Duodenal mucosa (tissue), 2 donors: ENCODE measurements at regions not wholly inside any gene's neighbourhood (a gene's known extent, or its start where the extent isn't known, plus 50 kb on each side); places are given as distances from the start of the nearest gene placed in this dataset.

ENCODE experiments used
- H3K27ac ChIP-seq: one replicate; pipeline ENCODE4 v1.7.0; 2013; ENCODE audit warnings: low read depth, low read length
- H3K27me3 ChIP-seq, 2 donors: one replicate each; pipeline ENCODE4 v1.7.0; 2013; ENCODE audit warnings: low read length in 2 of 2, control low read depth in 1 of 2; ENCODE audit not compliant: insufficient read depth in 2 of 2, control insufficient read depth in 1 of 2
- H3K36me3 ChIP-seq, 2 donors: one replicate each; pipeline ENCODE4 v1.7.0; 2013; ENCODE audit warnings: low read length in 2 of 2, control low read depth in 1 of 2; ENCODE audit not compliant: insufficient read depth in 2 of 2, control insufficient read depth in 1 of 2
- H3K4me1 ChIP-seq, 2 donors: one replicate each; pipeline ENCODE4 v1.7.0; 2013; ENCODE audit warnings: low read length in 2 of 2, control low read depth in 1 of 2; ENCODE audit not compliant: insufficient read depth in 2 of 2, control insufficient read depth in 1 of 2
- H3K4me3 ChIP-seq, 2 donors: one replicate each; pipeline ENCODE4 v1.7.0; 2013; ENCODE audit warnings: low read length in 2 of 2, low read depth in 1 of 2
- H3K9ac ChIP-seq, 2 donors: one replicate each; pipeline ENCODE4 v1.7.0; 2013; ENCODE audit warnings: low read length in 2 of 2, low read depth in 1 of 2
- H3K9me3 ChIP-seq, 2 donors: one replicate each; pipeline ENCODE4 v1.7.0; 2013; ENCODE audit warnings: low read length in 2 of 2, control low read depth in 1 of 2; ENCODE audit not compliant: control insufficient read depth in 1 of 2

DNA sequence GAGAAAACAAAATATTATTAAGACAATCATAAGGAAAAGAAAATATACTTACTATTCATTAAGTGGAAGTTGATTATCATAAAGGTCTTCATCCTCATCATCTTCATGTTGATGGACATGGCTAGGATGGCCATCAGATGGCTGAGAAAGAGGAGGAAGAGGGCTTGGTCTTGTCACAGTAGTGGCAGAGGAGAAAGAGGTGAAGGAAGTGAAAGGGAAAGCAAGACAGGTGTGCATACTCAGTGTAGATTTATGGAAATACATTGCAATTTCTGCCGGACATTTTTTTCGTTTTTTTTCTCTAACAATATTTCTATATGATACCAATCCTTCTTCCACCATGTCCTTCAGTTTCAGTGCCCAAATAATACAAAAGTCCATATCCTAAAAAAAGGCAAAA, 1409.8 kb downstream of the PCDH7 start:
- no peak overlapping the region for H3K27ac ChIP-seq
- H3K36me3 ChIP-seq, result no peaks in the 10 kb centered on the region
- H3K9ac ChIP-seq, result no peak overlapping the region
- no peaks in the 10 kb centered on the region for H3K4me1 ChIP-seq
- H3K9me3 ChIP-seq, result peaks cover 0 to 2% of the 10 kb centered on the region in 2 donors
- no peak overlapping the region for H3K4me3 ChIP-seq
- H3K27me3 ChIP-seq, result no peaks in the 10 kb centered on the region

DNA sequence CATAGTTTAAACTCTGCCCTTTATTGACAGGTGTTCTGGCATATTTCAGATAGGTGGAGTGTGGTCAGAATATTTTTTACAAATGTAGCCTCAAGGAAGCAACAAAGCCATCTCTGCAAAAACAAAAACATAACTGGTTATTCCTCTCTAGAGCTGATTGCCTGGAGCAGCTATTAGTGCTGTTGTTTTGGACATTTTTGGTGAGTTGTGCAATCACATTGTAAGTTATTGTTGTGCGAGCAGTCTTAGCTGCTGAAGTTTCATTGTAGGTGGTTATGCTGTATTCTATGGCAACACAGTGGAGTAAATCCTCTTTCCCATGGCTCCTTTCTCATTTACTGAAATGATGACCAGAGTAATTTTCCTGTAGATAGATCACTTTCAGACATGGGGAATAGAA, 1413.0 kb downstream of the PCDH7 start:
- Histone ChIP-seq H3K9ac (no peak overlapping the region), H3K9me3 (peaks cover 4 to 7% of the 10 kb centered on the region in 2 donors), H3K27me3 (no peaks in the 10 kb centered on the region), H3K27ac (no peak overlapping the region), H3K36me3 (no peaks in the 10 kb centered on the region), H3K4me1 (no peaks in the 10 kb centered on the region), H3K4me3 (no peak overlapping the region)

DNA sequence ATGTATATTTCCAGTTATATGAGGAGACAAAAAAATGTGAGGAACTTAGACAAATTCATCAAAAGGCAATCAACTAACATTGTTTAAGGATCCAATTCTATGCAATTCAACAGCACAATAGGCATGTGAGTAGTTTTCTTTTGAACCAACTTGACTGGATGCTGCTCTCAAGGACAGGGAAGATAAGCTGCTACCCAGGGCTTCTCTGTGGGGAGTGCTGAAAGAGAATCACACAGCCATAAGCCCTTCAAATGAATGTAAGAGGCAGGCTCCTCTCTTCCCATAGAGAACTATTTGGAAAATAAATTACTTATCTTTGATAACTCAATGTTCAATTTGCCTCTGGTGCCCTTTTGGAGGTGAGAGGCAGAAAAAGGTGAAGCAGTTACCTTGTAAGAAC, 1413.6 kb downstream of the PCDH7 start:
- Histone ChIP-seq H3K9me3 (peaks cover 4 to 7% of the 10 kb centered on the region in 2 donors), H3K27ac (no peak overlapping the region), H3K4me3 (no peak overlapping the region)

DNA sequence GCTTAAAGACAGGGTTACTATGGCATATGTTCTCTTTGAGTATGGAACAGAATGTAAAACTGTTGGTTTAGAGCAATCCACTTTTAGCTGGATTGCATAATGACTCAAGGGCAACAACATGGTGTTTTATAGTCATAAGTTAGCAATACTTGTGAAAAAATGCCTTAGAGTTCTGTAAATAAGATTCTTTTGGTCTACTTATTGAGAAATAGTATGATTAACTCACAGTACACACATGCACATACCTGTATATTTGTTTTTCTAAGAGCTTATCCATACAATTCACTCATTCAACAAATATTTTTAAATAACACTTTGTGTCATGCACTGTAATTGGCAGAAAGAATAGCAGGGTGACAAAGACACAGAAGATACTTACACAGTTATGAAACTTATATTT, 1415.5 kb downstream of the PCDH7 start:
- no peak overlapping the region for H3K9ac ChIP-seq
- no peak overlapping the region for H3K4me3 ChIP-seq
- H3K36me3 ChIP-seq, result no peaks in the 10 kb centered on the region
- no peaks in the 10 kb centered on the region for H3K27me3 ChIP-seq
- no peak overlapping the region for H3K27ac ChIP-seq
- peaks cover 4 to 12% of the 10 kb centered on the region in 2 donors for H3K9me3 ChIP-seq
- H3K4me1 ChIP-seq, result no peaks in the 10 kb centered on the region

More for the DNA sequence above, 1413.6 kb downstream of the PCDH7 start:
- no peak overlapping the region for H3K9ac ChIP-seq
- no peaks in the 10 kb centered on the region for H3K27me3 ChIP-seq
- no peaks in the 10 kb centered on the region for H3K36me3 ChIP-seq
- no peaks in the 10 kb centered on the region for H3K4me1 ChIP-seq

DNA sequence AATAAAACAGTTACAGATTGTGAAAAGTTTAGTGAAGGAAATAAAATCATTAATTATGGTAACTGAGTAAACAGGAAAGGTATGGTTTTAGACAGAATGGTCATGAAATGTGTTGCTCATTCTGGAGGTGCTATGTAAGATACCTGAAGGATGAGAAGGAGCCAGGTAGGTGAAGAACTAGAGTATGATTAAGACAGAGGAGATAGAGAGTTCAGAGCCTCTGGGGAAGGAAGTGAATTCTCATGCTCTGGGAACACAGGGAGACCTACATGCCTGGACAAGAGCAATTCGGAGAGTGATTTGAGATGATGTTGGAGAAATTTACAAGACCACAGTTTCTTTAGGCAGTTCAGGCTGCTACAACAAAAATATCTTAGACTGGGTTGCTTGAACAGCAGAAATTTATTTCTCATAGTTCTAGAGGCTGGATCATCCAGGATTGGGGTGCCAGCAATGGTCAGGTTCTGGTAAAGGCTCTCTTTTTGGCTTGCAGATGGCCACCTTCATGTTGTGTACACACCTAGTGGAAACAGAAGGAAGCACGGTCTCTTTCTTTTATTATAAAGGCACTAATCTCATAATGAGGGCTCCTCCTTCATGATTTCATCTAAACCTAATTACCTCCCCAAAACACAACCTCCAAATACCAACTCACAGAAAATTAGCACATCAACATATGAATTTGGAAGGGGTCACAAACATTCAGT, 1416.1 kb downstream of the PCDH7 start:
- H3K4me1 ChIP-seq, result no peaks in the 10 kb centered on the region
- H3K36me3 ChIP-seq, result no peaks in the 10 kb centered on the region
- H3K27ac ChIP-seq, result no peak overlapping the region
- H3K9ac ChIP-seq, result no peak overlapping the region
- peaks cover 4 to 12% of the 10 kb centered on the region in 2 donors for H3K9me3 ChIP-seq
- no peaks in the 10 kb centered on the region for H3K27me3 ChIP-seq
- no peak overlapping the region for H3K4me3 ChIP-seq

DNA sequence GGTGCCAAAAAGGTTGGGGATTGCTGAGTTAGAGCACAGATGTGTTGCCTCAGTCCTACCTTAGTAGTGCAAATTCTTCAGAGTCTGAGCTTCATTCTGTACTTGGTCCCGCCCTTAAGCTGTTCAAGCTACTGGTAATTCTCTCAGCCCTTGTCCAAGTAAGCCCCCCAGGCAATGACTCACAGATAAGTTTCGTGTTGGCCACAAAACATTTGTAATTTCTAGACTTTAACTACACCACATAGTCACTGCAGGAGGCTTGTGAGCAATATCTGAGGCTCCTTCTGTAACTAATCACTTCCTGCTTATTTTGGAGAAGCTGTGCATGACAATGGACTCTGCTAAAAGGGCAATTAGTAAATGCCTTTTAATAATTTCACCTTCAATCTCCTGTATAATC, 1420.5 kb downstream of the PCDH7 start:
- H3K9ac ChIP-seq, result no peak overlapping the region
- H3K27me3 ChIP-seq, result no peaks in the 10 kb centered on the region
- H3K4me3 ChIP-seq, result no peak overlapping the region
- H3K4me1 ChIP-seq, result no peaks in the 10 kb centered on the region
- peaks cover 4 to 12% of the 10 kb centered on the region in 2 donors for H3K9me3 ChIP-seq
- no peak overlapping the region for H3K27ac ChIP-seq
- H3K36me3 ChIP-seq, result no peaks in the 10 kb centered on the region

DNA sequence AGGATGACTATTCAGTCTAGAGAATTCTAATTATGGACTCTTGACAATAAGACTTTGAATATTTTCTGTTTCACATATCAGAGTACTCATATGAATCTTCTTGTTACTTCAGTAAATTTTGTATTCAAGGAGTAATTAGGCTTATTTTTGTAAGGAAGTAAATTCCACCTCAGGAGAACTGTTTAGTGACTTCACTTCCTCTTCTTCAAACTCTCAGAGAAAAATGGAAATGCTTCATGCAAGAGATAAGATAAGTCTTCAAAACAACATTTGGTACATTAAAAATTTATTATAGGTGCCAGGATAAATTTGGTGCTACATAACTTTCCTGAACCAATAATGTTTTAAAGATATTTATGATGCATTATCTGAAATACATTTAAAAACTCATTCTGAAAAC, 1421.9 kb downstream of the PCDH7 start:
- Histone ChIP-seq H3K9me3 (peaks cover 0 to 11% of the 10 kb centered on the region in 2 donors), H3K9ac (no peak overlapping the region), H3K4me3 (no peak overlapping the region), H3K4me1 (no peaks in the 10 kb centered on the region), H3K27ac (no peak overlapping the region), H3K36me3 (no peaks in the 10 kb centered on the region), H3K27me3 (no peaks in the 10 kb centered on the region)

DNA sequence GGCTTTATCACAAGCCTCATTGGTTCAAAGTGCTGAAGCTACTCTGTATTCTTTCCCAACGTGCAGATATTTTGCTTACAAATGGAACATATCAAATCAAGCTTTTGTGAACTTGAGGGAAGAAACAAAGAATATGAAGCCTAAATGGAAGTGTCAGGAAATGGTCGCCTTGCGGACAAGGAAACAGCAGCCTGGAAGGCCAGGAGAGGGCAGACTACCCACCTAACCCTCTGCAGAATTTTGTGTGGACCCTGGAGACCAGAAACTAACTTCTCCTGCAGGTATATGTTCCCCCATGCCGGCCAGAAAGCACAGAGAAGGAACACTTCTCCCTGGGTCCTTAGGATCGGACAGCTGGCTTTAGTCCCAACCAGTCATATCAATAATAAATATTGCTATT, 1425.8 kb downstream of the PCDH7 start:
- H3K4me1 ChIP-seq, result no peaks in the 10 kb centered on the region
- no peaks in the 10 kb centered on the region for H3K27me3 ChIP-seq
- no peaks in the 10 kb centered on the region for H3K36me3 ChIP-seq
- H3K9me3 ChIP-seq, result no peaks in the 10 kb centered on the region
- no peak overlapping the region for H3K9ac ChIP-seq
- H3K27ac ChIP-seq, result no peak overlapping the region
- H3K4me3 ChIP-seq, result no peak overlapping the region

DNA sequence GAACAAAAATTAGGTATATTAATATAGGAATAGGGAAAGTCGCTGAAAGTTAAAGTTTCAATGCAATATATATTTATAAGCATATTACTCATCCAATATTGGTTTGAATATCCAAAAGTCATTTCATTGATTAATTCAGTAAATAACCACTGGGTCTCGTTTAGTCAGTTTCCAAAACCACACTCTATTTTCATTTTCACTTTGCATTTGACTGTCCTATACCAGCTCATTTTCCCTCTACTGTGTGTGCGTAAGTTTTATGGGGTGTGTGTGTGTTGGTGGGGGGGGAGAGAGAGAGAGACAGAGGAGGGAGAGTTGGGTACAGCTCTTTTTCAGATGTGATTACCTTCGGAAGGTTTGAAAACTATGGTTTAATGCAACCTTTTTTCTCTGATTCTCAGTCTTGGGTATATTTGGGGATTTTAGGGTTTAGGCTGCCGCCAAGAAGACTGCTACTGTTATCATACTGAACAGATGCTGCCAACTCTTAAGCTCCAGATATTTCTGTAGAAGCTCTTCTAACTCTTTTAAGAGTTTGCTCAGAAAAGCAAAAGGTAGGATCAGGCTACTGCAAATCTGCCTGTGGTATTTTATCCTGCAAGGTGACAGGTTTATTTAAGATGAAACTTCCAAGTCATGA, 1427.4 kb downstream of the PCDH7 start:
- Histone ChIP-seq H3K4me3 (peak overlapping the region in 1 of 2 donors; percentile 36), H3K27me3 (no peaks in the 10 kb centered on the region), H3K36me3 (no peaks in the 10 kb centered on the region), H3K4me1 (no peaks in the 10 kb centered on the region), H3K27ac (no peak overlapping the region), H3K9me3 (no peaks in the 10 kb centered on the region), H3K9ac (no peak overlapping the region)

DNA sequence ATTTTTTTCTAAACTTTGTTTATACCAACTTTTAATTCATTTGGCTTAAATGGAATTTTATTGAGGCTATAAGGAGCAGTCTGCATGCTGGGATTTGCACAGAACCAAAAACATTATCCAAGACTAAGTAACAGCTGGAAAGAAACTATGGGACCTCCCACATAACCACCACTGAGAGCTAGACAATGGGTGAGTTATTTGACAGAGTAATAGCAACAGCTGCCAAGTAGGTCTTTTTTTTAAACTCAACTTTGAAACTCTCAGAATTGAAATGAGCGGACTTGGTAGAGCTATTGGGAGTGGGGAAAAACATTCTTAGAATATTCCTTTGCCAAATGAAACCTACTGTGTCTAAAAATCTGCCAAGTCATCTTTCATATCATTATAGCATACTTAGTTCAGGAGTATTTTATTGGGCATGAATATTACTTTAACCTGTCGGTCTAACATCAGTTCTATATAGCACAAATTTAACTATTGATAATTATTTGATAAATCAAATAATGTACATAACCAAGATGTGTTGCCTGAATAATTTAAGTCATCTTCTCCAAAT, 1428.0 kb downstream of the PCDH7 start:
- H3K9me3 ChIP-seq, result no peaks in the 10 kb centered on the region
- H3K27ac ChIP-seq, result no peak overlapping the region

More for the DNA sequence above, 1428.0 kb downstream of the PCDH7 start:
- no peaks in the 10 kb centered on the region for H3K4me1 ChIP-seq
- no peaks in the 10 kb centered on the region for H3K27me3 ChIP-seq
- H3K36me3 ChIP-seq, result no peaks in the 10 kb centered on the region
- H3K9ac ChIP-seq, result no peak overlapping the region
- H3K4me3 ChIP-seq, result no peak overlapping the region
